ENCODE measurements at regions not wholly inside any gene's neighbourhood (a gene's known extent, or its start where the extent isn't known, plus 50 kb on each side); places are given as distances from the start of the nearest gene placed in this dataset.

- TF ChIP-seq, protein P1, sequence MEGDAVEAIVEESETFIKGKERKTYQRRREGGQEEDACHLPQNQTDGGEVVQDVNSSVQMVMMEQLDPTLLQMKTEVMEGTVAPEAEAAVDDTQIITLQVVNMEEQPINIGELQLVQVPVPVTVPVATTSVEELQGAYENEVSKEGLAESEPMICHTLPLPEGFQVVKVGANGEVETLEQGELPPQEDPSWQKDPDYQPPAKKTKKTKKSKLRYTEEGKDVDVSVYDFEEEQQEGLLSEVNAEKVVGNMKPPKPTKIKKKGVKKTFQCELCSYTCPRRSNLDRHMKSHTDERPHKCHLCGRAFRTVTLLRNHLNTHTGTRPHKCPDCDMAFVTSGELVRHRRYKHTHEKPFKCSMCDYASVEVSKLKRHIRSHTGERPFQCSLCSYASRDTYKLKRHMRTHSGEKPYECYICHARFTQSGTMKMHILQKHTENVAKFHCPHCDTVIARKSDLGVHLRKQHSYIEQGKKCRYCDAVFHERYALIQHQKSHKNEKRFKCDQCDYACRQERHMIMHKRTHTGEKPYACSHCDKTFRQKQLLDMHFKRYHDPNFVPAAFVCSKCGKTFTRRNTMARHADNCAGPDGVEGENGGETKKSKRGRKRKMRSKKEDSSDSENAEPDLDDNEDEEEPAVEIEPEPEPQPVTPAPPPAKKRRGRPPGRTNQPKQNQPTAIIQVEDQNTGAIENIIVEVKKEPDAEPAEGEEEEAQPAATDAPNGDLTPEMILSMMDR (IDR thresholded peaks at IDR 0.05; ENCODE audit: low read depth, low read length, poor library complexity, severe bottlenecking), result no peak
- no peak for TF ChIP-seq EZH2phosphoT487 (IDR thresholded peaks at IDR 0.05; ENCODE audit: borderline replicate concordance, low read length)
These were observed 304.2 kb downstream of the EPHA4 start for GRCh38 chr2:221267773-221268425.
